Natural killer cell (primary cell): ENCODE measurements at regions not wholly inside any gene's neighbourhood (a gene's known extent, or its start where the extent isn't known, plus 50 kb on each side); places are given as distances from the start of the nearest gene placed in this dataset.

Source experiments
- ATAC-seq, 3 donors: fragments of 150-1000 bp in 2 of 3; fragments of 200-7000 bp in 1 of 3; cut with Tn5 transposase; 1 replicate in 1 of 3; 2 replicates in 2 of 3; pipeline ENCODE4 v1.10.0; 2021; ENCODE audit warnings: mild to moderate bottlenecking in 2 of 3, moderate library complexity in 2 of 3
- DNase-seq, 2 donors: peaks; one replicate each; pipeline versions ENCODE4 v3.0.0 to v3.0.0-alpha.2; 2013 to 2021; ENCODE audit warnings: mixed read lengths in 1 of 2
- H3K27ac ChIP-seq: one replicate; pipeline ENCODE4 v1.5.1; 2013; ENCODE audit warnings: mild to moderate bottlenecking, low read length
- H3K27me3 ChIP-seq: one replicate; pipeline ENCODE4 v1.6.1; 2013; ENCODE audit warnings: low read length; ENCODE audit not compliant: control insufficient read depth, insufficient read depth
- H3K36me3 ChIP-seq: one replicate; pipeline ENCODE4 v1.6.1; 2013; ENCODE audit warnings: low read length; ENCODE audit not compliant: control insufficient read depth, insufficient read depth
- H3K4me1 ChIP-seq: one replicate; pipeline ENCODE4 v1.6.1; 2013; ENCODE audit warnings: low read length; ENCODE audit not compliant: control insufficient read depth, insufficient read depth
- H3K4me3 ChIP-seq: one replicate; pipeline ENCODE4 v1.5.1; 2013; ENCODE audit warnings: low read length
- H3K9me3 ChIP-seq: one replicate; pipeline ENCODE4 v1.6.1; 2013; ENCODE audit warnings: low read length; ENCODE audit not compliant: control insufficient read depth, insufficient read depth
- H3K27ac Mint-ChIP-seq, 2 donors: one replicate each; pipeline ENCODE4 v1.8.0; 2022; ENCODE audit warnings: mild to moderate bottlenecking in 2 of 2, mixed read lengths in 2 of 2, moderate library complexity in 1 of 2
- H3K27me3 Mint-ChIP-seq, 2 donors: one replicate each; pipeline ENCODE4 v1.8.0; 2022; ENCODE audit warnings: low read depth in 2 of 2, mixed read lengths in 2 of 2
- H3K36me3 Mint-ChIP-seq: one replicate; pipeline ENCODE4 v1.8.0; 2022; ENCODE audit warnings: mixed read lengths
- H3K4me1 Mint-ChIP-seq, 2 donors: one replicate each; pipeline ENCODE4 v1.8.0; 2022; ENCODE audit warnings: mixed read lengths in 2 of 2
- H3K4me3 Mint-ChIP-seq: one replicate; pipeline ENCODE4 v1.8.0; 2022; ENCODE audit warnings: mild to moderate bottlenecking, moderate library complexity, mixed read lengths
- H3K9me3 Mint-ChIP-seq, 2 donors: one replicate each; pipeline ENCODE4 v1.8.0; 2022; ENCODE audit warnings: mixed read lengths in 2 of 2
- CTCF ChIP-seq: fragments of 200-600 bp; IDR thresholded peaks from one replicate; pipeline ENCODE4 v1.8.0; 2022; ENCODE audit warnings: antibody characterized with exemption
- WGBS: methylation state at CpG from one replicate; pipeline ENCODE4 v1.1.7; 2013; ENCODE audit warnings: missing lambda C conversion rate; ENCODE audit not compliant: insufficient coverage; 5-methylcytosine and 5-hydroxymethylcytosine counted together
- intact Hi-C: fragments of 100-400 bp; cut with micrococcal nuclease; formaldehyde crosslinking; loops from one replicate; pipeline ENCODE4 v1.14.2; 2022

- no peaks in the 10 kb centered on the region for H3K27me3 Mint-ChIP-seq
- Histone ChIP-seq H3K4me3 (no peak overlapping the region), H3K9me3 (no peaks in the 10 kb centered on the region), H3K36me3 (no peaks in the 10 kb centered on the region), H3K27me3 (no peaks in the 10 kb centered on the region), H3K4me1 (peaks cover 4% of the 10 kb centered on the region), H3K27ac (no peak overlapping the region)
- no peak for TF ChIP-seq CTCF
- no peak for ATAC-seq
- intact Hi-C loops = no loop called here
- no peak overlapping the region for H3K27ac Mint-ChIP-seq
- DNase-seq = no peak
- no peaks in the 10 kb centered on the region for H3K9me3 Mint-ChIP-seq
- no peaks in the 10 kb centered on the region for H3K36me3 Mint-ChIP-seq
- peaks cover 12 to 14% of the 10 kb centered on the region in 2 donors for H3K4me1 Mint-ChIP-seq
- WGBS = 96% methylated on average over 1 of the region's 2 CpGs
- no peak overlapping the region for H3K4me3 Mint-ChIP-seq
Observed at GRCh38 chr3:8420612-8421011, 81.0 kb upstream of the LMCD1 start.

DNA sequence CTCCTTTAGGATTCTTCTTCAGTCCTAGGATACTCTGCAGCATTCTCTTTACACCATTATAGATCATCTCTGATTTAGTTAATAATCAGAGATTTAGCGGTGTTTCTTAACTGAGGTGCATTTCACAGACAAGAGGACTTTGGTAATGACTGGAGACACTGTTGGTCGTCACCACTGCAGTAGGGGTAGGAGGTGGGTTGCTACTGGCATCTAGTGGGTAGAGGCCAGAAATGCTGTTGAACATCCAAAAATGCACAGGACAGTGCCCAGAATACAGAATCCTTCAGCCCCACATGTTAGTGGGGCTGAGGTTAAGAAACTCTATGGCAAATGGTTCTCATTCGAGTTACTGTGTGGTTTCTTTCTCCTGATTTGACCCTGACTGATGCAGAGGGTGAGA lies 80.4 kb upstream of the LMCD1 start:
- Mint-ChIP-seq H3K9me3 (no peaks in the 10 kb centered on the region), H3K27me3 (no peaks in the 10 kb centered on the region), H3K36me3 (no peaks in the 10 kb centered on the region), H3K4me1 (peaks cover 12 to 13% of the 10 kb centered on the region in 2 donors), H3K4me3 (no peak overlapping the region), H3K27ac (no peak overlapping the region)
- 72% methylated on average over 3 of the region's 3 CpGs for WGBS
- no peak overlapping the region for H3K27ac ChIP-seq
- intact Hi-C loops = no loop called here
- H3K4me3 ChIP-seq = no peak overlapping the region
- H3K36me3 ChIP-seq = no peaks in the 10 kb centered on the region
- no peak for TF ChIP-seq CTCF
- peaks cover 4% of the 10 kb centered on the region for H3K4me1 ChIP-seq
- ATAC-seq (peak in 1 of 3 donors; percentile 51), DNase-seq (peak in 1 of 2 donors; percentile 9)
- no peaks in the 10 kb centered on the region for H3K27me3 ChIP-seq
- no peaks in the 10 kb centered on the region for H3K9me3 ChIP-seq

DNA sequence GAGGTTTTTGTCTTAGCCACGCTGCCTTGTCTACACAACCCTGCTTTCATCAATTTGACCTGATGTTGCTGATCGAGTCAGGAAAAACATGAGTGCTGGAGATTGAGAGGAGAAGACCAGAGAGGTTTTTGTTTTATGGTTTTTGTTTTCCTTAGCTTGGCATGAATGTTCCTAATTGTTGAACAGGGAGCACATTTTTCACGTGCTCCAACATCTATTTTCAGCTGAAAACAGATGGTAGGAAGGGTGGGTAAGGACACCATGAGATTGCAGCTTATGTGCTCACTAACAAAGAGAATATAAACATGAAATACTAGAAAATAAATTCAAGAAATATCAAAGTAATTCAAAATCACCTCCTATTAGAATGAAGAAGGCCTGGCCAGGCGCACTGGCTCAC lies 79.9 kb upstream of the LMCD1 start:
- intact Hi-C loops = no loop called here
- Mint-ChIP-seq H3K4me1 (peaks cover 7 to 9% of the 10 kb centered on the region in 2 donors), H3K9me3 (no peaks in the 10 kb centered on the region), H3K27me3 (no peaks in the 10 kb centered on the region), H3K4me3 (no peak overlapping the region), H3K27ac (no peak overlapping the region), H3K36me3 (no peaks in the 10 kb centered on the region)
- Histone ChIP-seq H3K9me3 (no peaks in the 10 kb centered on the region), H3K4me1 (peaks cover 4% of the 10 kb centered on the region), H3K27ac (no peak overlapping the region), H3K27me3 (no peaks in the 10 kb centered on the region), H3K36me3 (no peaks in the 10 kb centered on the region), H3K4me3 (no peak overlapping the region)
- no peak for TF ChIP-seq CTCF
- DNase-seq (no peak), ATAC-seq (no peak)
- 94% methylated on average over 4 of the region's 4 CpGs for WGBS

GRCh38 chr3:8423307-8423706 lies 78.3 kb upstream of the LMCD1 start:
- Histone ChIP-seq H3K4me3 (no peak overlapping the region), H3K27me3 (no peaks in the 10 kb centered on the region), H3K4me1 (no peaks in the 10 kb centered on the region), H3K36me3 (no peaks in the 10 kb centered on the region), H3K27ac (no peak overlapping the region), H3K9me3 (no peaks in the 10 kb centered on the region)
- intact Hi-C loops = no loop called here
- no peak for DNase-seq
- Mint-ChIP-seq H3K27me3 (no peaks in the 10 kb centered on the region), H3K4me1 (no peaks in the 10 kb centered on the region), H3K4me3 (no peak overlapping the region), H3K36me3 (no peaks in the 10 kb centered on the region), H3K27ac (no peak overlapping the region), H3K9me3 (no peaks in the 10 kb centered on the region)
- no peak for TF ChIP-seq CTCF
- WGBS = 100% methylated on average over 2 of the region's 2 CpGs
- no peak for ATAC-seq
